ENCODE measurements at regions not wholly inside any gene's neighbourhood (a gene's known extent, or its start where the extent isn't known, plus 50 kb on each side); places are given as distances from the start of the nearest gene placed in this dataset.

GRCh38 chr1:5386371-5386770, 605.9 kb downstream of the NPHP4 start:
- TF ChIP-seq POLR2A (IDR thresholded peaks at IDR 0.05), result no peak
- TF ChIP-seq, protein P1, sequence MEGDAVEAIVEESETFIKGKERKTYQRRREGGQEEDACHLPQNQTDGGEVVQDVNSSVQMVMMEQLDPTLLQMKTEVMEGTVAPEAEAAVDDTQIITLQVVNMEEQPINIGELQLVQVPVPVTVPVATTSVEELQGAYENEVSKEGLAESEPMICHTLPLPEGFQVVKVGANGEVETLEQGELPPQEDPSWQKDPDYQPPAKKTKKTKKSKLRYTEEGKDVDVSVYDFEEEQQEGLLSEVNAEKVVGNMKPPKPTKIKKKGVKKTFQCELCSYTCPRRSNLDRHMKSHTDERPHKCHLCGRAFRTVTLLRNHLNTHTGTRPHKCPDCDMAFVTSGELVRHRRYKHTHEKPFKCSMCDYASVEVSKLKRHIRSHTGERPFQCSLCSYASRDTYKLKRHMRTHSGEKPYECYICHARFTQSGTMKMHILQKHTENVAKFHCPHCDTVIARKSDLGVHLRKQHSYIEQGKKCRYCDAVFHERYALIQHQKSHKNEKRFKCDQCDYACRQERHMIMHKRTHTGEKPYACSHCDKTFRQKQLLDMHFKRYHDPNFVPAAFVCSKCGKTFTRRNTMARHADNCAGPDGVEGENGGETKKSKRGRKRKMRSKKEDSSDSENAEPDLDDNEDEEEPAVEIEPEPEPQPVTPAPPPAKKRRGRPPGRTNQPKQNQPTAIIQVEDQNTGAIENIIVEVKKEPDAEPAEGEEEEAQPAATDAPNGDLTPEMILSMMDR (IDR thresholded peaks at IDR 0.05), result no peak

All from body of pancreas (tissue), 4 donors.